Stimulated activated CD8-positive, alpha-beta memory T cell treated with anti-CD3 and anti-CD28 coated beads, Interleukin-7, amount 100 ng/mL, for 24 hours (primary cell): ENCODE measurements at regions not wholly inside any gene's neighbourhood (a gene's known extent, or its start where the extent isn't known, plus 50 kb on each side); places are given as distances from the start of the nearest gene placed in this dataset.
"Not testable (repeated sequence)": the region's sequence is repeated elsewhere in the genome, so short reads cannot be mapped to it uniquely, and the experiment has no call there.

ENCODE experiments used
- DNase-seq: peaks from one replicate; pipeline ENCODE4 v3.0.0-alpha.2; 2020; ENCODE audit warnings: low read depth

DNA sequence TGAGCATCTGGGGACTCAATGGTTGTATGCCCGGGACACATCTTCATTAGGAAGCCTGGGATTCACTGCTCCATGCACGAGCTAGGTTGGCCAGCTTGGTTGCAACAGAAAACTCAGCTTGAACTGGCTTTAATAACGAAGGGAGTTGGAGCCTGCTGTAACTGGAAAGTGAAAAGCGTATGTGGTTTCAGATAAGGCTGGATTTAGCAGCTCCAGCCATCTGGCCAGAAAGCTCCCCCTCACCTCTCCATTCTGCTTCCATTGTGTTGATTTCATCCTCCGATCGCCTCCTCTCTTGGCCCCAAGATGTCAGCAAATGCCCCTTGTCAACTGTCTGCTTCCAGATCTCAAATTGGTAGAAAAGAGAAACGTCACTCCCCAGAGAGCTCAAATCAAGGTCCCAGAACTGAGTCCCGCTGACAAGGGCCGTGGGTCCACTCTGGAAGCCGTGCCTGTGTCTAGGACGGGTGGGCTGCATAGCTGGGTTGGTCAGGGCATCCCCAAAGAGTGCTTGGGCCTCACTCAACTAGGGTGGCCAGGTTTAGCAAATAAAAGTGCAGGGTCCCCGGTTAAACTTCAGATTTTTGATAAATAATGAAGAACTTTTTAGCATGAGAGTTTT, 117.0 kb upstream of the PMEPA1 start:
- no peak for DNase-seq

DNA sequence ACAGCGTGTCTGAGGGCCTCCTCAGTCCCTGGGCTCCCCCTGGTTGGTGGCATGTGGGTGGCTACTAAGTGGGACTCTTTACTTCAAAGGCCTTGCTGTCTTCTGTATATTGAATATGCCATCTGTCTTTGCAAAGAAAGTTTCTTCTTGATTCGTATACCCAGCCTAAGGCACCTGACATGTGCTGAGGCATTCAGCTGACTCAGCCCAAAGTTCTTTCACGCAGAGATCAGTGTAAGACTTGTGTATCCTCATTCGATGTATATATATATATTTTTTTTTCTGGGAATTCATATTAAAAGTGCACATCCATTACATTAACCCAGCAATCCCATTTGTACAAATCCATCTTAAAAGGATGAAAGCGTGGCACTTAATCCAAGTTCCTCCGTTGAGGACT, 115.1 kb upstream of the PMEPA1 start:
- no peak for DNase-seq

DNA sequence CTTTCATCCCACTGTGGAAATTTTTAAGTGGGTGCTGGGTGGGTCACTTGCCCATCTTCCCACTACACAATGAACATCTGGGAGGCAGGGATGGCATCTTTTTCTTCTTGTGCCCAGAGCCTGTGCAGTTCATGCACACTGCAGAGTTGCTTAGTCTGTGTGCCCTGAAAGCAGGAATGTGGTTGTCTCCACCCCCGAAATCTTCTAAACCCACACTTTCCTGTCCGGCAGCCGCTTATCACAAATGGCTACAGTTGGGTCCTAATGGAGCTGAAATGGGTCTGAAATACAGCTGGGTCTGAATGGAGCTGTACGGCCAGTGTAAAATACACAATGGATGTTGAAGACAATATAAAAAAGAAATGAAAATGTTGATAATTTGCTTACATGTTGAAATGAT, 112.1 kb upstream of the PMEPA1 start:
- DNase-seq, result no peak

DNA sequence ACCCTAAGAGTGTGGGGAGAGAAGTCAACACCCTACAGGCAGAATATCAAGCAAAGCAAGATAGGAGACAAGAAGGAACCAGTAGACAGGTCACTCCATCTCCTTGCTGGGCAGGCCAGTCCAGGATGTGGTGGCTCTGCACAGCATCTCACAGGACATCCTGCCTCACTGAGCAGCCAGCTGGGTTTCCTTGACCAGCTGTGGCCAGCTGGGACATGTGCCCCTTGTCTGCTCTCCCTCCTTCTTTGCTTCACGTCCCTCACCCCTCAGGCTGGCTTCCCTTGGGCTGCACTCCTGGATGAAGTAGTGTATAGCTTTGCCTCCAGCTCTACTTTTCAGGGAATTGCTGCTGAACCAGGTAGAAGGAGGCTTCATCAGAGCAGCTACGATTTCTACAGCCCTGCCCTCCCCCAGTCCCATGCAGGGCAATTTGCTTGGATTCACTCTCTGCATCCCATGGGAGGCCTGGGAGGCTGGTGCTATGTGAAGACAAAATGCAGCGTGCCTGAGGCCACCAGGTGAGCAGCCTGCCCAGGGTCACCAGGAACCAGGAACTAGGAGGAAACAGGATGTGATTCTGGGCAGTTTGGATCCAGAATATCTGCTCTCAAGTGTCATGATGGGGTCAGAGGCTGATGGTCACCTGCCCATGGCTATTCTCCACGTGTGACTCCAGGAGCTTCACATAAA, 110.0 kb upstream of the PMEPA1 start:
- DNase-seq, result no peak

DNA sequence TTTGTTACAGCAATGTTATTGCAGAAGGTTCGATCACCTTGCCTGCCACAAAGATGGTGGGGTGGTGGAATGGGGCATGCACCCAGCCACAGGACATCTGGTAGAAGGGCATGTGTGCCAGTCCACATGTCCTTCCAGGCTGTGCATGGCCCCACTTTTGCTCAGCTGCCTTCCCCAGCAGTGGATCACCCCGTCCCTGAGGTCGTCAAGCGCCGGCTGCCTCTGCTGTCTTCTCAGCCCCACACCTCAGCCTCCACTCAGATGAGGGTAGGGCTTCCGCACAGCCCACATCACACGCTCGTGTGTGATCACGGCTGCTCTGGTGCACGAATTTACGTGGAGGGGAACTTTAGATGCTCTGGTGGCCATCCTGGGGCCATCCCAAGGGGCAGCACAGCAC, 109.5 kb upstream of the PMEPA1 start:
- DNase-seq, result no peak

DNA sequence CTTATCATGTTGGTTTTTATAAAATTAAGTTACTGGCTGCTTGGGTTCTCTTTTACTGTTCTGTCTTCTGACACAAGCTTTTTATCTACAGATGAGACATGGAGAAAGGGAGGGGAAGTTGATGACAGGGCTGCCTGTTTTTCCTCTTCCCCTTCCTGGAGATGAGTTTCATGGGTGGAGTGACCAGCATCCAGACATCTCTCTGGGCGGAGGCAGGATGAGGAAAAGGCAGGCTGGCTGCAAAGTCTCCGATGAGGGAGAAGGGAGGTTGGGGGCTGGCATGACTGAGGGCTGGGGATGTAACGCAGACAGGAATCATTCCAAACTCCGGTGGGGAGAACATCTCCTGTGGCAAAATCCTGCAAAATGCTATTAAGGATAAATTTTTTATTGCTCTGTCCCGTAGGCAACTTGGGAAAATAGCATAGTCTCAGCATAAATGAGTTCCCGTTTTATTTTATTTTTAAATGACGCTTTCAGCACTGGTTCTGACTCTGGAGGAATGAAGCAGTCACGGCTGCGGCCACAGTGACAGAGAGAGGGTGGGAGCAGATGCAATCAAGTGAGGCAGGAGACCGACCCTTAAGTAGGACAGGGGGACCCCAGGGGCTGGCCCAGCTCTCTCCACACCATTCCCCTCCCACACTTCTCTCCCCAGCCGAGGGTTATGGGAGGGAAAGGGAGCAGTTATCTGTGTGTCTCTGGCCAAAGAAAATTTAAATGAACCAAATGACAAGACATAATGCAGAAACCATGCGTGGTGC, 108.8 kb upstream of the PMEPA1 start:
- DNase-seq, result no peak

DNA sequence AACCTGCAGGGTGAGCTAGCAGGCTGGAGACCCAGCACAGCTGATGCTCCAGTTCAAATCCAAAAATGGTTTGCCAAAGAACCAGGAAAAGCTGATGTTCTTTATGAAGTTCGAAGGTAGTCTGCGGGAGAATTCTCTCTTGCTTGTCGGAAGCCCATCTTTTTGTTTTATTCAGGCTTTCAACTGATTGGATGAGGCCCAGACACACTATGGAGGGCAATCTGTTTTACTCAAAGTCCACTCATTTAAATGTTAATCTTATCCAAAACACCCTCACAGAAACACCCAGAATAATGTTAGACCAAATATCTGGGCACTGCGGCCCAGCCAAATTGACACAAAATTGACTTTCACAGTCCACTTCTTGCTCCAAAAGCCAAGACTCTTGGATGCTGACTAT, 105.6 kb upstream of the PMEPA1 start:
- DNase-seq, result no peak

DNA sequence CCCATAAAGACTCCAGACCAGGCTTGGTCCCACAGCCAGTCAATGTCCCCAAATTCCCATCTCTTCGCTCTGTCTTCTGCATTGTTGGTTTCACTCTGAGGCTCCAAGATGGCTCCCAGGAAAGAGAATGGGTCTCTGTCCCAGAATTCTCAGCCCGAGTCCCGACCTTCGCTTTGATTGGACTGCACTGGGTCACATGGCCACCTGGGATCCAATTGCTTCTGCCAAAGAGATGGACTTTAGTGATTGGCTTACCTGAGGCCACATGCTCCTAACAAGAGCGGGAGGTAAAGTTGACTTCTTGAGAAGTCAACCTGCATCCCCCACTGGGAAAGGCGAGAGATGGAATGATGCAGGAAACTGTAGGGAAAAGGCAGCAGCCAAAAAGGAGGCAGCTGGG, 104.7 kb upstream of the PMEPA1 start:
- no peak for DNase-seq

DNA sequence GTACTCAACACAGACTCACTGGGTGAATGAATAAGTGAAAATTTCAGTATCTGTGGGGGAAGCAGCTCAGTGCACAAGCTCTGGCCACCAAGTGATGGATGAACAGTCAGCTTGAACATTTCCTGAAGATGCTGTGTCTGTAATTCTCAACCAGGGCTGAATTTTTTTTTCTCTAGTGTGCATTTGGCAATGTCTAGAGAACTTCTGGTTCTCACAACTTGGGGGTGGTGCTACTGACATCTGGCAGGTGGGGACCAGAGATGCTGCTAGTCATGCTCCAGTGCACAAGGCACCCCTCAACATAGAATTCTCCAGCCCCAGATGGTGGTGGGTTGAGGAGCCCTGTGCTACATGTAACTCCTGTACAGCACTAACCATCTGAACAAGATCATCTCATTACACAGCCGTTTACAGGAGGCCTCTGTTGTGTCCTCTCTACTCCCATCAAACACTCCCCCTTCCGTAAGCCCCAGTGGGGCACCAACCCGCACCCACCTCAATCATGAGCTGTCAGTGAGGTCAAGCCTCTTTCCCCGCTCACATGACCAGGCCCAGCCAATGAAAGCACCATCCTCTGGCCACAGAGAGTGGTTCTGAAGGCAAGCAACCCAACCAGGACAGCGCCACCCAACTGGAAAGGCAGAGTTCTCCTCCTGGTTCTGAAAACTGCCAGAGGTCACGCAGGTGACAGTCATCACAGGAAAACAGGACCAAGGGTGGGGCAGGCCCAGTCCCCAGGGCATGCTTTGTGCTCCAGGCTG, 103.9 kb upstream of the PMEPA1 start:
- no peak for DNase-seq

DNA sequence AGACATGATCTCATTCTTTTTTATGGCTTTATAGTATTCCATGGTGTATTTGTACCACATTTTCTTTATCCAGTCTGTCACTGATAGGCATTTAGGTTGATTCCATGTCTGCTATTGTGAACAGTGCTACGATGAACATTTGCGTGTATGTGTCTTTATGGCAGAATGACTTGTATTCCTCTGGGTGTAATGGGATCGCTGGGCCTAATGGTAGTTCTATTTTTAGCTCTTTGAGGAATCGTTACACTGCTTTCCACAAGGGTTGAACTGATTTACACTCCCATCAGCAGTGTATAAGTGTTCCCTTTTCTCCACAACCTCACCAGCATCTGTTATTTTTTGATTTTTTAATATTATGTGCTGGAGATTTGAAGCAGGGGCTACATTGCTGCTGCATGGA, 102.8 kb upstream of the PMEPA1 start:
- DNase-seq, result not testable (repeated sequence)

DNA sequence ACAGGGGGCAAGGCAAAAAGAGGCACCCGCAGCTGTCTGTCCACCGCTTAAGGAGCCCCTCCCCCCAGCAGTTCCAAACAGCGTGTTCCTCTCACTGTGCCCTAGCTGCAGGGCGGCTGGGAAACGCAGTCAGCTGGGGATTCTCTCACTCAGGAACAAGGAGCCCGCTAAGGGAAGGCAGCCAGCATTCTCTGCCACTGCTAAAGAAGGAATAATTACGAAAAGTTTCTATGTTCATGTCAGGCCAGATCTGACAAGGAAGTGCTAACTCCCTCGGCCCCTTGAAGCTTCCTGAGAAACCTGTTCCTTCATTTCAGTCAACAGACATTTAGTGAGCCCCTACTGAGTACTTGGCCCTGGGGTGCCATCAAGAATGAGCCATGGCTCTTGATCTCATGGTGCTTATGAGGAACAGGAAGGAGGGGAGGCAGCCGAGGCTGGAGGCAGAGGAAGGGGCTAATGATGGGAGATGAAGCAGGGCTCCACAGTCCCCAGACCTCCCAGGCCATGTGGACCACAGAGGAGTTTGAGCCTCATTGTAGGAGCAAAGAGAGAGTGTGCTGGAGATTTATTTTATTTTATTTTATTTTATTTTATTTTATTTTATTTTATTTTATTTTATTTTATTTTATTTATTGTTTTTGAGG, 101.7 kb upstream of the PMEPA1 start:
- DNase-seq, result no peak

DNA sequence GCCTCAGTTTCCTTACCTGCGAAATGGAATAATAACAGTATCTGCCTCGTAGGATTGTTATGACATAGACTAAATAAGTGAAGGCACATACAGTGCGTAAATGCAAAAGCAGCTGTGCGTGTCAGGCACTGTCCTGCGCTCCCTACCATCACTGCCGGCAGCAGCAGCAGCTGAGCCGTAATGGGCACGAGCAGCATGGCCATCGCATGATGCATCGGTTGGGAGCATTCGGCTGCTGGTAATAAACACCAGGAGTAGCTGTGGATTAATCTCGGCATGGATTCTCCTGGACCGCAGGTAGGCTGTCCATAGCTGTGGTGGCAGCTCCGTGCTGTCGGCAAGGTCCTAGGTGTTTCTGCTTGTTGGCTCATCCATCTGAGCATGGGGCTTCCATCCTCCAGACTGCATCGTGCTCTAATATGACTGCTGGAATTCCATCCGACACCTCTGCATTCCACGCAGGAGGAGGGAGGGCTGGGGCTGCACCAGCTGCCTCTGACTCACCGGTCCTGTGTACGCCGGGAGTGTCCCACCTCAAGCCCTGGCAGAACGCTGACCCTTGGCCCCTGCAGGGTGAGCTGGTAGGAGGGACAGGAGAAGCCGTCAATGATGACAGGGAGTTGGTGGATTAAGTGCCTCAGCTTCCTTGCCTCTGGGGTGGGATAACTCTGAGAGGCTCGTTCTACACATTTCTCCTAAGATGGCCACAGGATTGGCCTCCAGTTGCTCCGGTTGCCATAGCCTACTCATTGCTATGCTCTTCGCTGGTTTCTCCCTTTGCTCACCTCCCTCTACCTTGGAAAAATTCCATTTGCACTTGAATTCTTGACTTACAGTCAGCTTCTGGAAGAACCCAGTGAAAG, 100.9 kb upstream of the PMEPA1 start:
- no peak for DNase-seq

DNA sequence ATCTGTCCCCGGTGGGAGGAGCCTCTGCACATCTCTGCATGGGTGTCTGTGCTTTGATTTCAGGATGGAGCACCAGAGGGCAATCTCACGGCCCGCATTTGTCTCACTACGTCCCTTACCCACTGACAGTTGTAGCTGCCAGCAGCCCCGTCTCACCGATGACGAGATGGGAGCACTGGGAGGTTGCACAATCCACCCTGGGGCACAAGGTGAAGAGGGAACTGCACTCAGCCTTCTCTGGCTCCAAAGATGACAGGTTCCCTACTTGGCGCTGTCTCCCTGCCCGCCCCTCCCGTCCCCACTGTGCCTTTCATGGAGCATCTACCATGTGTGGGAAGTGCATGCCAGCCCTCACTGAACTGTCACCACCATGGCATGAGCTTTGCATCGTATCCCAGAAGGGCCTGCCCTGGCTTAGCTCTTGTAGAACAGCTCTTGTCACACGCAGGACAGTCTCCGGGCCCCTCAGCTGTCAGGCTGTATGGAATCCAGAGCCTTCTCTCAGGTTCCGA, 99.9 kb upstream of the PMEPA1 start:
- no peak for DNase-seq

DNA sequence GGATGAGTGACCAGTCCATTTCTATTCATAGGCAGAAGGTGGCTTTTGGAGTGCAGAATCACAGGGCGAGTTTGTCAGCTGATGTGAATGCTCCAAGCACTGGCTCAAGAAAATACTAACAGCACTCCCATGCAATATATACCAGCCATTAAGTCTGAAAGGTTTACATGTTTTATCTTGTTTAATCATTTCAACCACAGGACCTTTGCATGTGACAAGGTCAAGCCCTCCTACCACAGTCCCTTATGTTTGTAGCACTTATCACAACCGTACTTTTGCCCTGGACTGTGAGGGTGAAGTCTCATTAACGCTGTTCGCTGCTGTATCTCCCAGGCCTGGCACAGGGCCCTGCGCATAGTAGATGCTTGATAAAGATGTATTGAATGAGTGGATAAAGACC, 99.3 kb upstream of the PMEPA1 start:
- no peak for DNase-seq

DNA sequence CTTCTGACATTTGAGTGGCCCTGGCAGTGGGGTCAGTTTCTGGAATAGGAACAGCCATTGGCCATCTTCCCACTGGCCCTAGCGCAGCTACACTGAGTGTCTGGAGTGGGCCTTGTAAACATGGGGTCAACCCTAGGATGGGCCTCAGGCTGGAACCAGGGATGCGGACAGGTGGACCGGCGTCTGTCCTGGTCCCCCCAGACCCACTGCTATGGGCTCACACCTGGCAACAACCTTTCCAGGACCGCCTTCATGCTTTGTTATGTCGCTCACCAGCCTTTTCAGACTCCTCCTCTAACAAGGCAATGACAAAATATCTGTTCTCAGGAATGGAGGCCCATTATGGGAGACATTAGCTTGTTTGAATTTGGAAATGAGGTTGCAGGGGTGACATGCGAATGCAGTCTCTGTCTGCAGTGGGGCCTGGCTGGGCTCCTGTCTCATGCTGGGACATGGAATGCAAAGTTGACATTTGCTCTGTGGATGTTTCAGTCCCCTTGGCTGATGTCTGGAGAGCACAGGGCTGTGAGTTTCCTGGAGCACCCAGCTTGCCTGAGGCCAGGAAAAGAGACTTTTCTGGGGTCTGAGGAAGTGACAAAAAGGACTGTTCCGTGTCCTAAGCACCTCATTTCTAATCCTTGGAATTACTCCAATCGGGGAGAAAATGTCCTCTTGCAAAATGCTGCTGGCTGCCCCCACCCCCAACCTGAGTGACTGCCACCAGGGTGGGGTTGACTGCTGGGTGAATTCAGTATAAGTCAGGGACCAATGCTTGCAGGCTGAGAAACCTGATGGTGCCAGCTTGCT, 98.7 kb upstream of the PMEPA1 start:
- DNase-seq, result no peak

DNA sequence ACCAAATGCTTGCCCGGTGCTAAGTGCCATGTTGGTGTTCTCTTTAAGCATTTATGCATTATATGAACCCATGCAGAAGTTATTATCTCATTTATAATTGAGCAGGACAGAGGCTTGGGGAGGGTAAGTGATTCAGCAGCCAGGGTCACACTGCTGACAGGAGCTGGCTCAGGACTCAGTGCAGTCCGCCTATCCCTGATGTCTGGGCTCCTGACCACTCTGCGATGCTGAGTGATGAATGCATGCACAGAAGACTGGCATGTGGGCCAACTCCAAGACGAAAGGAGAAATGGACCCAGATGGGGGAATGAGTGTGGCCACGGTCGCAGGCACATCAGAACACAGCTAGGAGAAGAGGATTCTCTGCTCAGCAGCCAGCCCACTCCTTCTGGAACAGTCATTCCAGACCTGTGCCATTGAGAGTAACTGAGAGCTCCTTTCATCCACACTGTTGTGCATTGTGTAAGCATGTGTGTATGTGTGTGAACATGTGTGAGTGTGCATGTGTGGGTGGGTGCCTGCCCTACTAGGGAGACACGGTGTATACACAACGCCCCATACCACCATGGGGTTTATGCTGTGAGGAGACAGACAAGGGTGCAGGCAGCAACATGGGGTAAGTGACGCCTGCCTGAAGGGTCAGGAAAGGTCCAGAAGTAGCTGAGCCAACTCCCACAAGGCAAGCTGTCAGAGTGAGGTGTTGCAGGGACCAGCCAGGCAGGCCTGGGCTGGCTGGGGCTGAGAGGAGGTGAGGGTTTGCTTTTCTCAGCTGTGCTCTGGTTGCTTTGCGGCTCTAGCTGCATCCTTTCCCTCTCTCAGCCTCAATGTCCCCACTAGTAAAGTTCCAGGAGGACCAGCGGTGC, 97.8 kb upstream of the PMEPA1 start:
- DNase-seq, result no peak

DNA sequence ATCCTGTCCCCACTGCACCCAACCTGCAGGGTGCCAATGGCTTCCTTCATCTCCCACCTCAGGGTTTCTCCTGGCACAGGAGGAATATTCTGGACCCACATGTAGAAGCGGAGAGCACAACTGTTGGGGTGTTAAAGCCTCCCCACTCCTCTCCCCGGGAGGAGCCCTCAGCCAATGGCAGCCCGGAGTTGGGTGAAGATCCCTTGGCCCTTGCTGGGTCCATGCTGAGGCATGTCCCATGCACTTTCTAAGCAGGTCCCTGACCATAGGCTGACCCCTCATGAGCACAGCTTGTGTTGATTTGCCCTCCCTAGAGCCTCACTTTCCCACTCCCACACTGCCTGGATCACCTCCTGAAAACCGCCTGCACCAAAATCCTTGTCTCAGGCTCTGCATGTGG, 97.2 kb upstream of the PMEPA1 start:
- no peak for DNase-seq

DNA sequence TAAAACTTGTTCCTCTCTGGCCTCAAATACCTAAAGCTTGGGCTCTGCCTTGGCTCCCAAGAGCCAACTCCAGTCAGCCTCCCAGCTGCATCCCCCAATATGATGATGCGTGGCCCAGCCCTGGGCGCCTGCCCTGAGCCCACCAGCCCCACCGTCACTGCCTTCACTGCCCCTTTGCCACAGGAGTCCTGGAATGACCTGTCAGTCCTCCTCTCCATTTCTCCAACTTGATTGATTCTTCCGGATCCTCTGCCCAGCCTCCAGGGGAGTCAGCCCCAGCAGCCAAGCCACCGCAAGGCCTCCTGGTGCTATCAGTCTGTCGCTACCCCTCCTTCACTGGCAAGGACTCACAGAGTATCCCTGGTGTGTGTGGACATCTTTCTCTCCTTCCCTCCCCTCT, 96.7 kb upstream of the PMEPA1 start:
- DNase-seq, result no peak

DNA sequence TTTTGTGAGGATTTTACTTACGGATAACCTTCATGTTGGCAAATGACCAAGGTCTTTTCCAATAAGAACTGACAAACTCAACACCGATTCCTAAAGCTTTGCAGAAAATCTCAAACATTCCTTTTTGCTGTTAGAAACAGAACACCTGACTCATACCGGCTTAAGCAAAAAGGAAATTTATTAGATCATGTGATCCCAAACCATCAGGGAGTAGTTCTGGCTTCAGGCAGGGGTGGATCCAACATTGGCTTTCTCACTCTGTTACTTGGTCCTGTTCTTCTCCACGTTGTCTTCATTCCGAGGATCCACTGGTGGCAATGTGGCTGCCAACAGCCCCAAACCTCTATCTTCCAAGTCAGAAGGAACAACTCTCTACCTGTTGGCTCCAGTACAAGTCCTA, 95.9 kb upstream of the PMEPA1 start:
- DNase-seq, result no peak
